Smooth muscle cell of the brain vasculature (primary cell): ENCODE measurements at regions not wholly inside any gene's neighbourhood (a gene's known extent, or its start where the extent isn't known, plus 50 kb on each side); places are given as distances from the start of the nearest gene placed in this dataset.

Experiments used
- DNase-seq: peaks from one replicate; pipeline ENCODE4 v3.0.0-alpha.2; 2012; ENCODE audit warnings: low read depth, low spot score

DNA sequence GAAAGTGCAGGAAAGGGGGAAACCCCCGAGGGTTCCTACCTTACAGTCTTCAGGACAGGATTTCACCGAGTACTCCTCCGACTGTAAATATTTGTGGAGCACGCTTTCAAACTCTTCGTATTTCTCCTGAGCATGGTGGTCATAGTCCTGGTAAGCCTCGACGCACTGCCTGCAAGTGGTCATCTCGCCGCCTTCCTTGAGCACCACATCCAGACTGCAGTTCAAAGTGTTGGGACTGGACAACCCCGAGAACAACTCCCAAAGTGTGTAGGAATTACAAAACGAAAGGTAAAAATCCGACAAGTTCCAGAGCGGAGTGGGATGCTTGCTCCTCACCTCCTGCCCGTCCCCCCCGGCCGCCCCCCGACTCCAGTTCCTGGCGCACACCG lies 349.7 kb downstream of the LIG4 start:
- no peak for DNase-seq

DNA sequence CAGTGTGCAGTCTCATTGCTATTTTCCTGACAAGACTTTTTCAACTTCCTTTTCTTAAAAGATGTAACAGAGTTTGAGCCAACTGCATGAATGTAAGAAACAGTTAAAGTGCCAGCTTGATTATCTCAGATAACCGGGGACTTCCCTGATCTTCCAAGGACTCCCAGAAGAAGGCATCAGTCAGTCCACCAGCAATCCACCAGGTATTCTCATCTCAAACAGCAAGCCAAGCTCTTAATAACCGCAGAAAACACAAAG lies 350.1 kb downstream of the LIG4 start:
- no peak for DNase-seq

DNA sequence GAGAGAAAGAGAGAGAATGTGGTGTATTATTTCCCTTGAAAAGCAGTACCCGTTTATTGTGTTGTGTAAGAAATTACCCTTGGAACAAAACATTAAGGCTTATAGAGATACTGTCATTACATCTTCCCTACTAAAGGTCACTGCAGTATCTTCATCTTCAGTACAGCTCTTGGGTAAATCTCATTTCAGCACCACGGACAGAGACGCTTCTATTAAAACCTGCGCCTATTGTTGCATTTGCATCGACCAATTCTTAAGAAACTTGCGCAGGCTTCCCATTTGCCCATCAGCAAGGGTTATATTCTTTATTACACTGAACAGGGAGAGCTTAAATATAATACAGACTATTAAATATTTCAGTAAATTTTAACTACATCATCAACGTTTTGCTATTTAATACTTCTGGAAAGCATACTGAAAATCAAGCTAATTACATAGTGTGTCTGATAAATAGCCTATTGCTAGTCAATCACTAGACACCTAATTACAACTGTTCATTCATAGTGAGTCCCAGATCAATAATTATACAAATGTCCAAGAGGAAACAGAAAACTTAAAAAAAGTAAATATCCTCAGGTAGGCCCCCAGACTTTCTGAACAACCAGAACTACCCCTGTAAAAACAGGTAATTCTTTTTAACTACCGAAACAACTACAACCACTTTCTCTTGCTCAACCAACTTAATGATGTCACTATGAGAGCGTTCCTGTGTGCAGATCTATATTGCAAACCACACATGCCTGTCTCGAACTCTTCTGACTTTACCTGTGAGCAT lies 350.6 kb downstream of the LIG4 start:
- DNase-seq = peak; percentile 26

DNA sequence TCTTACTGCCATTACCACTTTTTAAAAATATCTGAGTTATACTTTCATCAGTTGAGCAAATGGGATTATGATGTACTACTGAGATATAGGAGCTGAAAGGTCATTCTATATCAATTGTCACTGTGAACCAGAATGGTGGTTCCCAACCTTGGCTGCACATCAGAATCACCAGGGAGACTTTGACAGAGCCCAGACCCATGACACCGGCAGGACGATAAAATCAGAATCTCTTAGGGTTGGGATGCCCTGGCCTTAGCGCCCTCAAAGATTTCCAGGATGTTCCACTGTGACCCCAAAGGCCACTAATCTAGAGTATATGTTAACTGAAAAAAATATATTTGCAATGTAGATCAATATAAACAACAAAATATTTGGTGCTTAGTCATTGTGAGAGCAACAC lies 355.1 kb downstream of the LIG4 start:
- DNase-seq = no peak

DNA sequence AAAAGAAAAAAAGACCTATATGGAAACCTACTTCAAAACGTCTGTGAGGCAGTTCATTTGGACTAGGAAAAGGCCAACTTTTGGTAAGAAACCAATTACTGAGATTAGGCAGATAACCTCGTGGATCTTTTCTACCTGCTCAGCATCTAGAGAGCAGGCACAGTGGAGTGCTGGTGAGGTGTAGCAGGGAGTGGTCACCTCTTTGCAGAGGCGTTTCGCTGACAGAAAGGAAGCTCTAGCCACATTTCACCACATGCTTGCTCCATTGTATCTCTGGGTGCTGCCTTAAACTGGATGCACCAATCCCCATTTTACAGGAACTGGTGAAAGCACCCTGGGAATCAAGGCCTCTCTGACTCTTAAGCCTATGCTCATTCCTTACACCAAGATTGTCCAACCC lies 360.5 kb downstream of the LIG4 start:
- DNase-seq = no peak

DNA sequence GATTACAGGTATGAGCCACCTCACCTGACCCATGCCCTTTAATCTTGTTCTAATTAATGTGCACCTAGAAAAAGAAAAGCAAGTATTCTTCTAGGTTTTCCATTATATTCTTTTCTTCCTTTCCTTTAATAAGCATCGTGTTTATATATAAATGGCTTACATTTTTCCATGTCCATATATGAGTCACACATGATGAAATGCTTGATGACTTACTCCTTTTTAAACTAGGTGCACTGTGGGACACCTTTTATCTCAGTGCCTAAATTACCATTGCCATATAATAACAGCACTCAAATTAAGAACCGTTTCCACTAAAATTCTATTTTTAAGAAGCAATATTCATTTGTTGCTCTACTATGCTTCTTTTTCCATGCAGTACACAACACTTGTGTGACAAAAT lies 363.3 kb downstream of the LIG4 start:
- no peak for DNase-seq

DNA sequence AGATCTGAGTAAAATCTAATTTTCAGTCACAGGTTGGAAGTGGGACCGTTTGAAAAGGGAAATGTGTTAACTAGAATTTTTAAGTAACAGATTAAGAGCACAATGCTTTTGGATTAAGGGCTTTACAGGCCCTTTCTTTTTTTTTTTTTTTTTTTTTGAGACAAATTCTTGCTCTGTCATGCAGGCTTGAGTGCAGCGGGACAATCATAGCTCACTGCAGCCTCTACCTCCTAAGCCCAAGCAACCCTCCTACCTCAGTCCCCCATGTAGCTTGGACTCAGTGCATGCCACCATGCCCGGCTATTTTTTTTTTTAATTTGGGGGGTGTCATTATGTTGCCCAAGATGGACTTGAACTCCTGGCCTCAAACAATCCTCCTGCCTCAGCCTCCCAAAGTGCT lies 363.7 kb downstream of the LIG4 start:
- no peak for DNase-seq

DNA sequence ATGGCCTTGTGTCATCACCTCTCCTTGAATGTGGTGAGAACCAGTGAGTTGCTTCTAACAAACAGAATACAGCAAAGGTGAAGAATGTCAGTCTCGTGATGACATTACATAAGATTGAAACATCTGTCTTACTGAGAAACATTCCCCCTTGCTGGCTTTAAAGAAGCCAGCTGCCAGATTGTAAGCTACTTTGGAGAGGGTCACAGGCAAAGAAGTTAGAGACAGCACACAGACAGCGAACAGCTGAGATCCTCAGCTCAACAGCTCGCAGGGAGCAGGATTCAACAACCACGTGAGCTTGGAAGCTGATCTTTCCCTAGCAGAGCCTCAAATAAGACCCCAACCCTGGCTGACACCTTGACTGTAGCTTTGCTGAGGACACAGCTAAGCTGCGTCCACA lies 367.9 kb downstream of the LIG4 start:
- DNase-seq = no peak

DNA sequence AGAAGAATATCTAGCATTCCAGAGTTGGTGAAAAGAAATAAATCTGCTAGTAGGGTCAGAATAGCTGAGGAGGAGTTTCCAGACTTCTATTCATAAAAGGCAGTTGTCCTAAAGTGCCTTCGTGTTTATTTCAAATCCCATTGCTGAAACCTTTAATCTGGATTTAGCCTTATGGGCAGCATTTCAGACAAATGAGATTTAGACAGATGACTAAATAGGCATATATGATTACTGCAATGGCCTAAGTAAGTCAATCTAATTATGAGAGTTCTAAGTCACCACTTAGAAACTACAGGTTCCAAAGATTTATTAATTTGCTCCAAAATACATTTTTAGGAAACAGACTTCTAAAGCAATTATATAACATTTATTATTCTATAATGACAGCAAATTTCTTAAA lies 368.7 kb downstream of the LIG4 start:
- no peak for DNase-seq

DNA sequence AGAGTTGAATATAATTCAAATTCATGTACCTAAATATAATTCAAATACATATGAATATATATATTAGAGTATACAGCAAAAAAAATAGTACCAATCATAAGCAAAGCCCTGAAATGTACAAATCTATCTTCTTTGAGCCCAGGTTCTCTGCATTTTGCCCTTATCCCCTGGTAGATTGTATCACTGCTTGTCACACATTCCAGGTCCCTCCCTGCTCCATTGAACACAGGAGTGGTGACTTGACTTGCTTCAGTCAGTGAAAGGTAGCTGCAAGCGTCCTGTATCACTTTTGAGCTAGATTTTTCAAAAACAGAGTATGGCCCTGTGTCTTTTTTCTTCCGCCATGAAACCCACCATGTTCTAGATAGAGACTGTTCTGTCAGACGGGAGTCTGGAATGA lies 369.4 kb downstream of the LIG4 start:
- DNase-seq = no peak

DNA sequence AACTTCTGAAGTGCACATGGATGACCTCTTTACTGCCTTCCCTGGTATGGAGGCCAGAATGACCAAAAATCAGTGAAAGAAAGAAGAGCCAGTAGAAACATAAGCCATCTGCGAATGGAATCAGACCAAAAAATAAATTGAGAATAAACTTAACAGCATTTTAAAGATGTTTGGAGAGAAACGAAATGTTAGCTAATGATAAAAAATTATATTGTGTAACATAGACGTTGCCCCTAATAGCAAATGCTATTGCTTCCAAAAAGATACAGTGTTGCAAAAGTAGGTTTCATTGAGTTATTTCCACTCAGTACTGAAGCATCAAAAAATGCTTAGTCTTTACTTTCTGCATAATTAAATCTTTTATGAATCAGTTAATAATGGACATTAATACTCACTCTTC lies 371.7 kb downstream of the LIG4 start:
- DNase-seq = no peak

DNA sequence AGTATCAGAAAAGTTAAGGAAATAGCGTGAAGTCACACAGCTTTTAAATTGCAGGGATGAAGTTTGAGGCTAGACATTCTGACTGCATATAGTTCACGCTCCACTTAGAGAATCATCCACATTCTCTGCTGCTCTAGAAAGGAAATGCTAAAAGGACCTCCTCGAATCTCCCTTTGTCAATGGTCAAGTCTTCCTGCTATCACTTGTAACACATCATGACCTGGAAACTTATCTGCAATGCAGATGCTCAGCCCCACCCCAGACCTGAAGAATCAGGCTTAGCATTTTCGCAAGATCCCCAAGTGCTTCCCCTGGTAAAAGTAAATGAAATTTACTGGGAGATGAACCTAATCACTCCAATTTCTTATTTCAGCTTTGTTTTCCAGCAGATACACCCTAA lies 372.1 kb downstream of the LIG4 start:
- no peak for DNase-seq

DNA sequence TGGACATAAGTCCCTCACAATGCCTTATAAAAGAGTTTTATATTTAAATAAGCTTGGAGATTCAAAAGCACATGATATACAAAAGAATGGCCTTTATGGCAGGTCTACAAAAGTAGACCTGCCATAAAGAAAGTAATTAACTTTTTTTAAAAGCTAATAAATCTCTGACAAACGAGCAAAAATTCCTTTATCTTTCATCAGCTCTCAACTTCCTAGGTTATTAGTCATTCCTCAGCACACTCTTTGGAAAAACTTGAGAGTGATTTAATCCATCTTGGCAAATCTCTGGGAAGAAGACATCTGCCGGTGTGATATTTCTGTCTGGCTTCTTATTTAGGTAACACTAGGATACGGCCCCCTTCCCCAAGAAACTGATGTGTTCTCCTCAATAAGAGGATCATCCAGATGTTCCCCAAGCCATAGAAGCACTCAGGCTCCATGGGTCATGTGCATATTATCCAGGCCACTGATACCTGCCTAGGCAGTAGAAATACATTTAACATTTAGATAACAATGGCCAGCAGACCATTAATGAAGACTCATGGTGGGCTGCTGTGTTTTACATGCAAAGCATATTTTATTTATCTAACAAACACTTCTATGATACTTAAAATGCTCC lies 372.7 kb downstream of the LIG4 start:
- no peak for DNase-seq

DNA sequence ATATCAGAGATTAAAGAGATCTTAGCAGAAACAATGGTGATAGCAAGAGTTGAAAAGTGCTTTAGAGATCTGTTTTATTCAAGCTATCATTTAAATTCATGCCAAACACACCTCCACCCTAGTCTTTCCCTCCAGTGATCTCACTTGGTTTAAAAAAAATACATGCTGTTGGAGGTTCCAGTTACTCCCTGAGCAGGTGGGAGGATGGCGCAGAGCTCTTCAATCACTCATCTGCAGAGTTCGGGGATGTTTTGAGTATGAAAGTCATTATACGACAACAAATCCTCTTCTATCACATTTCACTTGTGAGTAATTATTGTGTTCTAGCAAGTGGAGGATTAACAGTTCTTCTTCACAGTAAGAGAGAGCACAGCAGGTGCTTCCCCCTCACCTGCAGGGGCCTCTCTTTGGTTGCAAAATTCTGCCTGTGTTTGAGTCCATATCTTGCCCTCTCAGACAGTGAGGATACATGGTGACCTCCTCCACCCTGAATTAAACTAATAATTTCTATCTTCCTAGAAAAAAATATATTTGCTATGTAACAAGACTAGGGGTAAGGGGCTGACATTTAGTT lies 376.7 kb downstream of the LIG4 start:
- DNase-seq = no peak

DNA sequence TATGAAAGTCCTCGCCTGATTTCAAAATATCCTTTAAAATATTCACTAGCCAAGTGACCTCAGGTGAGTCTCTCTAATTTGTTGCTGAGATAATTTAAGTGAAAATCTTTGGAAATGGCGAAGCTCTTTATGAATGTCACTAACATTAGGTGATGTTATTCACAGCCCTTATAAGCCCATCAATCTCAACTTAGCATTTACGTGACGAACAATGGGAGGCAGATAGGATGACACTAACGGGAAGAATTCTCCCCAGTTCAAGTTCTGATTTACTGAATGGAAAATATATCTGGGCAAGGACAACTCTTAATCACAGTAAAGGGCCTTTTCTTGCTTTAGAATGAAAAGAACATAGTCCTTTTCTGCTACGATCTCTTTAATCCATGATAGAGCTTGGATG lies 378.7 kb downstream of the LIG4 start:
- DNase-seq = no peak

DNA sequence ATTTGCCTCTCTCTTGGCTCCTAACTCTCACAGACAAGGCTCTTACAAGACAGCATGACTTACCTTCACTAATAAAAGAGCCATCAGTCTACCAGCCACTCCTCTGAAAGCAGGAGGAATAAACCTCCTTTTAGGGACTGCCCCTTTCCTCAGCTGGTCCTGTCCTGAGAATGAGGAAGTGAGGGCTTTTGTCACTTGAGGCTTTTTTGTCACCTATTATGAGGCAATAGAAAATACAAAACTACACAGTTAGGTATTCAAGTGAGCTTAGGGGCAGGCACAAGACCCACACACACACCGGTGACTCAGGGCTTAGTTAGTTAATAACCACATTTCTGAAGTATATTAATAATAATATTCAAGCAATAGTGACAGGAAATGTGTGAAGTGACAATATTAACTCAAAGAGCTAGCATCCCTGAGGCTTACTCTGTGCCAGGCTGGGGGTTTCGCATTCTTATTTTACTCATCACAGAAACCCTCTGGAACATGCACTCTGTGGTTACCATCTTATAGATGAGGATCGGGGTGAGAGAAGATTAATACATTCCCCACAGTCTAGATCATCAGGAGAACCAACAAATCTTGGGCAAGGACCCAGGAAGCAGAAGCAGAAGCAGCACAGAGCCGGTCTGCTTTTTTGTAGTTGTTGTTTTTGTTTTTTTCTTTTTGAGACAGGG lies 379.9 kb downstream of the LIG4 start:
- no peak for DNase-seq

DNA sequence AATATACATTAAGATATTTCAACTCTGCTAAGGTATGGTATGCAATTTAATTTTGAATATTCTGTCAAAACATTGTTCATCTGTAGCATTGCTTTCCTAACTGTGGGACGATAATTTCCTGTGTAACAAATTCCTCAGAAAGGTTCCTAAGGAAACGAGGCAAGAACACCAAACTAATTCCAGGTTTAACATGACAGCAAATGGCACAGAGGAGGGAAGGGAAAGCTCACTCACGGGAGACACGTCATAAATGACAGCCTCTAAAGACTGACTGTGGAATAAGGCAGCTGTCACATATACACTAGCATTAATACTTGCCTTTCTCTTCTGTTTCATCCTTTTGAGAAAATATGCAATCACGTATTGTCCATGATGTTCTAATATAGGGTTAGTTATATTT lies 380.6 kb downstream of the LIG4 start:
- DNase-seq = no peak

DNA sequence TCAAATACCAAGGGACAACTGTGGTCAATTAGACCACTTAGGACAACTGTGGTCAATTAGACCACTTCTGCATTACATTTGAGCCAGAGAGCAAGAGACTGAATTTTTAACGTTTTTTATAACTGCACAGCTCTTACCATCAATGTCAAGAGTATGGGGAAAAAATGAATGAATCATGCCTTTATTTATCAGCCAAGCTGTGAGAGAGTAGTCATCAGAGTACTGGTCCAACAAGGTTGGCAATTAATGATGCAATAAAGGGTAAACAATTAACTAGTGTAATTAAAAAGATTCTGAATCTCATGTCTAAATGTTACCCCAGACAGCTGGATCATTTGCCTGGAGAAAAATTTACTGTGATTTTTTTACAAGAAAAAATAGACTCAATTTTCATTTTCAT lies 381.1 kb downstream of the LIG4 start:
- no peak for DNase-seq

DNA sequence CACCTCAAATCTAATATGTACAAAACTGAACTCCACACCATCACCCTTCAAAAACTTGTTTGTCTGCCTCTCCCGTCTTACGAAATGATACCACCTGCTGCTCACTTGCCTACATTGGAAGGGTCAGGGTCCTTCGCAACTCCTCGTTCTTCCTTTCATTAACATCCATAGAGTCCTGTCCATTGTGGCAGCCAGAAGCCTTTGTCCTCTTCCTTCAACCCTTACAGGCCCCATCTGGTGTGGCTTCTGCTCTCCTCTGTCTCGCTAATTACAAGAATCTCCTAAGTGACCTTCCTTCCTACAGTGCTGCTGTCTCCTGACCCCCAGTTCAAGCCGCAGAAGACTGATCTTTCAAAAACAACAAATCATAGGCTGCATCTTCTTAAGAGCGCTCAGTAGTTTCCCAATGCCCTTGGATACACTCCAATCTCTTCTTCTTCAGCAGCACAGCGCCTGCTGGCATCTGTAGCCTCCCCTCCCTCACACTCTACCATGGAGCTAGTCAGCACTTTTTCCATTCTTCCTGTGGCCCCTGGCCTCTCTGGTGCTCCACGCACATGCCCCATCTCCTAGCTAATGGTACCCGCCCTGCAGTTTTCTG lies 382.7 kb downstream of the LIG4 start:
- DNase-seq = no peak

DNA sequence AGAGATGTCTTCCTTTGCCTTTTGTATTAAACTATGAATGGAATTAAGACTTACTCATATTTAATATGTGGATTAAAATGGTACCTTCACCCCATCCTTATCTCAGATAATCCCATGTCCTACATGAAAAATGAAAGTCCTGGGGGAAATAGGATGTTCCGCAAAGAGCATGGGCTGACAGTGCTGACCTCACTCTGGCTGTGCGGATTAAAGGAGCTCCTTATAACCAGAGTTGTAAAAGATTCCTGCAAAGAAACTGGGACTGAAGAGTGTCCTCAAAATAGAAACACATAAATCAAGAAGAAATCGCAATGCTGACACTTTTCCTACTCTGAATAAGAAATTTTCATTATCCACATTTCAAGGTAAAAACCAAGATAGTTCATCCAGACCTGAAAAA lies 384.5 kb downstream of the LIG4 start:
- no peak for DNase-seq

DNA sequence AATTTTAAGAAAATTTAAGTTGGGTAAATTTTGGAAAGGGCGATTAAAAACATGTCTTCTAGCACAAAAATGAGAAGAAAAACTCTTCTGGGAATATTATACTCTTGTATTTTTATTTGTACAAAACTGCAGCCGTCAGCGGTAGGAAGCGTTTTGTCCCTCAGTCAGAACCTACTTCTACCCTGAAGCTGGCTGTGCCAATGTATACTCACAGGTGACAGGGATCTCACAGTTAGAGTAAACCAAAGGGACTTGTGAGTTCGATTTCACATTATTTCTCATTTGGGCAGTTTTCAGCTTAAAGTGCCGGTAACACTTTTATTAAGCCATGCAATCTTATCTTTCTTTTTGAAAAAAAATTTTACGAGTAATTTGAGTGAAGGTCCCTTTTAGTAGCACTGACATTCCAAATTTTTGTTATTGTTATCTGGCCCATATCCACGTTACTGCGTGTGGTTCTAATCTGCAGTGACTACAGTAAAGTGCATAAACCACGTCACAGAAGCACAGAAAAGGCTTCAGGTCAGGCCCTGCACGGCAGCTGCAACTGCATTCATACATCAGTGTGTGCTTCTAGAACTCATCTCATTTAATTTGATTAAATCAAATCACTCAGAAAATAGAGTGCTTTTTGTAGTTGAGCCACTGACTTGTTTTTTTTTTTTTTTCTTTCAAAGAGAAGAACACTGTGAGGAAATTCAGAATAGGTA lies 387.3 kb downstream of the LIG4 start:
- DNase-seq = no peak

DNA sequence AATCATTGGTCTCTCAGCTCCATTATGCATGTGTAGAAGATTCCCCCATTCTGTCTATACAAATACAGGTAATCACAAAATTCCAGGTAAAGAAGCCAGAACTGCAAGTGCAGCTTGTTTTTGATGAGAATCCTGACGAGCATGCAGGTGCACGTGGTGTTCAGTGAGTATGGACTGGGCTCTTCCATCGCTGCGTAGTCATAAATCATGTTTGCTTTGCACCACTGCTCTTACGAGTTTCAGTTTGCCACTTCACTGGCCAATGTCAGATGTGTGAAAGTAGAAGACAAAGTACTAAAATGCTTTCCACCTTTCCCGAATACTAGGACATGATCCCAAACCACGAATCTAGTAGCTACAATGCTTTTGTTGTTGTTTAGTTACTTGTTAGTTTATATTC lies 390.7 kb downstream of the LIG4 start:
- DNase-seq = no peak
